NCI-H2227 (cell line): ENCODE measurements at regions not wholly inside any gene's neighbourhood (a gene's known extent, or its start where the extent isn't known, plus 50 kb on each side); places are given as distances from the start of the nearest gene placed in this dataset.
"Not testable (repeated sequence)": the region's sequence is repeated elsewhere in the genome, so short reads cannot be mapped to it uniquely, and the experiment has no call there.

Experiments used
- DNase-seq: peaks from one replicate; lab custom pipeline; 2025; ENCODE audit not compliant: unreplicated experiment; lab: John Stamatoyannopoulos, UW

DNA sequence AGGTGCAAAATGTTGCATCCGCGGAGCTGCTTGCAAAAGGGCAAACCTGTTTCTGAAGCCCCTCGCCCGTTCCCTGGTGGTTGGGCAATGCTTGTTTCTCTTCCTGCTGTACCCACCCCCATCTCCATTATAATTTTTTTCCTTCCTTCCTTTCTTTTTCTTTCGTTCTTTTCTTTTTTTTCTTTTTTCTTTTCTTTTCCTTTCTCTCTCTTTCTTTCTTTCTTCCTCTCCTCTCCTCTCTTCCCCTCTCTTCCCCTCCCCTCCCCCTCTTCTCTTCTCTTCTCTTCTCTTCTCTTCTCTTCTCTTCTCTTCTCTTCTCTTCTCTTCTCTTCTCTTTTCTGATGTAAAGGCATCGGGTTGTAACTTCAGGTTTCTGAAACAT is 278.2 kb downstream of the GATA3 start:
- DNase-seq: no peak

DNA sequence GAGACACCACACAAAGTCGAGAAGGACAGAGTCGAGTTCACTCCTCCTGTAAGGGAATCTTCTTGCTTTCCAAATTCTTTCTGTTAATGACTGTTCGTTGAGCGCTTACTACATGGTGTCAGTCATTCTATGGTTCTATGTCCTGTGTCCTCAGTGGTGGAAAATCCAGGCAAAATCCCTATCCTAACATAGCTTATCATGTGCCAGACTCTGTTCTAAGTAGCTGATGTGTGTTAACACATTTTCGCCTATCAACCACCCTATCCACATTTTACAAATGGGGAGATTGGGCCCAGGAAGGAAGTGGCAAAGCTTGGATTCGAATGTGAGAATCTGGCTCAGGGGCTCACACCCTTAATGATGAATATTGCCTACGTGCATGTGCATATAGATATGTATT is 280.1 kb downstream of the GATA3 start:
- DNase-seq: no peak

DNA sequence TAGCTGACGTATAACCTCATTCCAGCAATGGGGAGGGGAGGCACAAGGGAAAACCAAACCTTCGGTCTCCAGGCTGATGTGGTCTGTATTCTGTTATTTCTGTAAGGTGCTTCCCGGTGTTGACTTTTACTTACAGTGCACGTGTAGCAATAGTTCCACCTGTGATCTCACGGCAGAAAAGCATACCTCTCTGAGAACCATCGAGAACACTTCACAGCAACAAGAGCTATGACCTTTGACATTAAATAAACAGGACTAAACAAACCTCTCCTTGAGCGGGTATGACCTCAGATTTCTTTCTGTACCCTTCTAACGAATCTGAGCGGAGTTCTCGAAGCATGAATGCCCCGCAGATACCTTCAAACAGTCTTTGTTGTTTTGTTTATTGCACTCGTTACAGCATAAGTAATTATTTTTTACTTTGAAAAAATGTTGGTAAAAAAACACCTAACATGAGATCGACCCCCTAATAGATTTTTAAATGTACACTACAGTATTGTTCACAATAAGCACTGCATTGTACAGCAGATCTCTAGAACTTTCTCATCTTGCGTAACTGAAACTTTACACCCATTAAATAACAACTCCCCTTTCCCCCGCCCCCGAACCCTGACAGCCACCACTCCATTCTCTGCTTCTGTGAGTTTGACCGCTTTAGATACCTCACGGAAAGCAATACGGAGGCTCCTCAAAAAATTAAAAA is 282.3 kb downstream of the GATA3 start:
- DNase-seq: no peak

DNA sequence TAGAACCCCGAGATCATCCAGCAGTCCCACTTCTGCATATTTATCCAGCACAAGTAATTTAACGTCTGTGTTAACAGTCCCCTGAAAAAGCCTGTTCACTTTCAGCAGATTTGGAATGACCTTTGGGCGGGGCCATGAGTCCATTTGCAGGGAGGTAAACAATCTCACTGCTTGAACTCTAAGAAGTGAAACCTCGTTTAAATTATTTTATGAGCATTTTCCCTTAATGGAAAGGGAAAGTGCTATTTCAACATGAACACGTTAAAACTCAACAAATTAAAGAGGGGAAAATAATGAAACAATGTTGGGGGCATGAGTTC is 282.8 kb downstream of the GATA3 start:
- no peak for DNase-seq

DNA sequence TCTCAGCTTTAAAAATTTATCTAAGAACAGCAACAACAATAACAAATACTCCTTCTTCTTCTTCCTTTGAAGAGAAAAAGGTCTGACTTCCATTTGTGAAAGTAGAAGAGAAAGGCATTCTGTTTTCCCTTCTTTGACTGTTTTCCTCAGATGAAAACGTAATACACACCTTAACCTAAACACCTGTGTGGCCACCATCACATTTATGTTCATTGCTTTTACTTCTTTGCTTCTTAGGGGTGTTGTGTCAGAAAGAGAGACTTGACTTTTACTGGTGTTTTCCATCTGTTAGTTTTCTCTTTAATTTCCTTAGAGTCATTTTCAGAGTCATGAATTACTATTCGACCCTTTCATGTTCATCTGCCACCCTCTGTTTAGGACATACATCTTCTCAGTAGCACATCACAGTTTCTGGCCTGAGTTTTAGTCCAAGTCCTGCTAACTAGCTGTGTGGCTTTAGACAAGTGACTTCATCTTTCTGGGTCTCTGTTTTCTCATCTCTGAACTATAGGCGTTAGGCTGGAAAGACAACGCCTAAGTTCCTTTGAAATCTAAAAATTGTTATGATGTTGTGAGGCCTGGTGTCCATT is 283.8 kb downstream of the GATA3 start:
- no peak for DNase-seq

DNA sequence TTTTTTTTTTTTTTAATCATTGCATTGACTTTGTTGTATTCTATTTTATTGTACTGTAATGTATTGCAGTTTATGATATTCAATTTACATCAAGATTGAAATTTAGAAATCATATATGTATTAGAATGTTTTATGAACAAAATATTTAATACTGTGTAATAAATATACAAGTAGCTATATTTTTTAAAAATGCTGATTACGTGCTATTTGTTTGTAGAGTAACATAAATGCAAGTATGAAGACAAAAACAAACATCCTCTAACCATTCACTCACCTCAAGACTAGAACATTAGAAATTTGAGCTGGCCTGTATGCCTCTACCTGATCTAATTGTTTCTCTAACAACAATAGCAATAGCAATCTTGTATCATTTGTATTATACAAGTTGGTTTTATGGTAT is 290.3 kb downstream of the GATA3 start:
- no peak for DNase-seq

DNA sequence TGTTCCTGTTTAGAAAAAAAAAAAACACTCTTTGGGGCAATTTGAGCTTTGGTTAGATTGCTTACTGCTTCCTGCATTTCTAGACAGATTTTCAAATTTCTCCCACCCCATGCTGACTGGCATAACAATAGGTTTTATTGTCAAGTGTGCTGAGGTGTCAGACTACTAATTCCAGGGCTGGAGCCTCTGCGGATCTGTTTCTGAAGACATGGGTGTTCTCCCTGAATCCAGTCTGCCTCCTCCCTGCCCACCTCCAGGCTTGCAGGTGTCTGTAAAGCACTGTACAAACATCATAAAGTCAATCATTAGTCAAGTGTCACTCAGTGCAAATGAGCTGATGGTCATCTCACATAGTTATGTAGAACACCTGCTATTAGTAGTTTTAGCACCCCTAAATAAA is 292.4 kb downstream of the GATA3 start:
- DNase-seq: no peak

DNA sequence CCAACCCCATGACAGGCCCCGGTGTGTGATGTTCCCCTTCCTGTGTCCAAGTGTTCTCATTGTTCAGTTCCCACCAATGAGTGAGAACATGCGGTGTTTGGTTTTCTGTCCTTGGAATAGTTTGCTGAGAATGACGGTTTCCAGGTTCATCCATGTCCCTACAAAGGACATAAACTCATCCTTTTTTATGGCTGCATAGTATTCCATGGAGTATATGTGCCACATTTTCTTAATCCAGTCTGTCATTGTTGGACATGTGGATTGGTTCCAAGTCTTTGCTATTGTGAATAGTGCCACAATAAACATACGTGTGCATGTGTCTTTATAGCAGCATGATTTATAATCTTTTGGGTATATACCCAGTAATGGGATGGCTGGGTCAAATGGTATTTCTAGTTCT is 293.1 kb downstream of the GATA3 start:
- DNase-seq: not testable (repeated sequence)

DNA sequence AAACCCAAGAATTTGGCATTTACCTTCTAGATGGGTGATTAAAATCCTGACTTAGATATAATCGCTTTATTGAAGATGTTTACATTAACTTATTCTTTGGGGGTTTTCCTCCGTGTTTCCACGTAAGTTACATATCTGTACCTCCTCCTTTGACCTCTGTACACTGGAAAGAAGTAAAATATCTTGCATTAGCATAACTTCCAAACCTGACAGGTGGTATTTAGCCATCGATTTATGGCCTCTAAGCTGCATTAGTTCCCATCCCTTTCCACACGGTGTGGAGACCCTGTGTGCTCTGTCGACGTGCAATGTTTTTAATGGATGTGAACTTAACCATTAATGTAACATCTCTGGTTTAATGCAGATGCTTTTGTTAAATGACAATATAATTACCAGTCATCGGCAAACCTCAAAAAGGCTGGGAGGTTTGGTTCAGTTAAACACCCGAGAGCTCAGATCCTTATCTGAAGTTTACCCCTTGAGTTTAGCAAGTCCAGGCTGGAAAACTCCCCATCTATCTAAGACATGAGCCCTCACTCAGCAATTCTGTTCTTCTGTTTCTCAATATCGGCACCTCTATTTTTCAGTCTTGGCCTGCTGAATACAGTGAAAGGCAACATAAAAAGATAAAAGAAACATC is 295.2 kb downstream of the GATA3 start:
- no peak for DNase-seq

DNA sequence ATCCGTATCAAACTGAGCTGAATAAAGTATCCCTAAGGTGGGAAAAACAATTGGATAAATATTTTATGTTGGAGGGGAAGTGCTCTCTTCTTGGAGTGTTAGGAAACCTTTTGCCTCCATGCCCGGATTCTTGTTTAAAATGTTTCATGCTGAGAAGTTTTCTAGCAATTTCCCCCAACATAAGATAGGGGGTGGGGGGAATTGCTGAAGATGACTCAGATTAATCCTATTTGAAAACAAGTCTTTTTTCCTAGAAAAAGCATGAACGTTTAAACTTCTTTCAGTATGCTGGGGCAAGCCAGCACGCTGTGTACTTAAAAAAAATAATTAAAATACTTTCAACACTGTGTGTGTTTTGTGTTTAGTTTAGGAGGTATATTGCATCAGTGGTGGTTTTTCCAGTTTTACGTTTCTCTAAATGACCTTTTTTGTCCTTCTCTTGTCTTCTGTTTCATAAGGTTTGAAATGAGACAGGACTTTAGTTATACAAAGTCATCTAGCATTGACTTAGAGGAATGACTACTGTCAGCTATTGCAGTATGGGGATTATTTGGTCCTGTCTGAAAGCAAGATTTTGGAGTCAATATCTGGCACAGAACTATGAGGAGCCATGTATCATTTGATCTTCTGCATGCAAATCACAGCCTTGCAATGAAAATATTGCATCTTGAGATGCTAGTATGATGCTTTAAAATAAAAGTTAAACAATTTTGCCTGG is 295.9 kb downstream of the GATA3 start:
- no peak for DNase-seq

DNA sequence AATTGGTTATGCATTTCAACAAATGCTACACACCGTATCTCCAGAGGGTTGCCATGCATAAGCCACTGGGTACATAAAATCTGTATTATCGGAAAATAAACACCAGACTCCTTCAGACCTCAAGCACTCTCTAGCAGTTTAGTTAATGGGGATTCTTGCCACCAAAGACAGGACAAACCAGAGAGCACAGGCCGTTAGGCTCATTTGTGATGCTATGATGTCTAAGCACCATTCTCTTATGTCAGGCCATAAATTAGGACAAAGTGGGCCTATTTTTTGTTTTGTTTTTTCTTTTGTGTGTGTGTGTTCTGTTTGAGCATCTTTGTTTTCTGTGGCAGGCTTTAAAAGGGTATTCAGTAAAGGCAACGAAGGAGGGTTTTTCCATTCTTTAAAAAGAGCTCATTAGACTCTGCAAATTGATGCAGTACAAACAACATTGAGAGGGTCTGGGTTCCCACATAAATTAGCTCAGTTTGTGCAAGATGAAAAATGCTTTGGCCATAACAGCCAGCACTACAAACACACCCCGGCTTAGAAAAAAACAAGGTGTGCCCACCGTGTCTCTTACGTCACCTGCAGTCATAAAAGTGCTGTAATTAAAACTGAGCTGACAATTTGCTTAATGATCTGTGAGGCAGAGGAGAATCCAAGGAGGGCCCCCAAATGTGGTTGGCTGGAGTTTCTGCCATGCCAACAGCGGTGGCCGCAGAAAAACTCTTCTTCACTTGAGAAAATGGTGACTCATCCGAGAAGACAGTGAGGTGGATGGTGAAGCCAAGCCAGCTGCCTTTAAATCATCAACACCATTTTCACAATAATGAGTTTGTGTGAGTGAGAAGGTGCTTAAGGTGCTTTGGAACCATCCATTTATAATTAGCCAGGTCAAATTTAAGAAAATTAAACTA is 297.9 kb downstream of the GATA3 start:
- no peak for DNase-seq

DNA sequence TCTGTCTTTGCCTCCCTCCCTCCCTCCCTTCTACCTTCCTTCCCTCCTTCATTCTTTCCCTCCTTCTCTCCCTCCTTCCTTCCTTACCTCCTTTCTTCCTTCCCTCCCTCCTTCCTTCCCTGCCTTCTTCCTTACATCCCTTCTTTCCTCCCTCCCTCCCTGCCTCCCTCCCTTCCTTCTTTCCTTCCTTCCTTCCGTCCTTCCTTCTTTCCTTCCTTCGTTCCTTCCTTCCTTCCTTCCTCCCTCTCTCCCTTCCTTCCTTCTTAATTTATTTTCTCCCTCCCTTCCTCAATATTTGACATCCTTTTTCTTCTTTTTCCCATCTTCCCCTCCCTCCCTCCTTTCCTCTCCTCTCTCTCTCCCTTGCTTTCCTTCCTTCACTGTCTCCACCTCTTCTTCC is 301.8 kb downstream of the GATA3 start:
- no peak for DNase-seq

DNA sequence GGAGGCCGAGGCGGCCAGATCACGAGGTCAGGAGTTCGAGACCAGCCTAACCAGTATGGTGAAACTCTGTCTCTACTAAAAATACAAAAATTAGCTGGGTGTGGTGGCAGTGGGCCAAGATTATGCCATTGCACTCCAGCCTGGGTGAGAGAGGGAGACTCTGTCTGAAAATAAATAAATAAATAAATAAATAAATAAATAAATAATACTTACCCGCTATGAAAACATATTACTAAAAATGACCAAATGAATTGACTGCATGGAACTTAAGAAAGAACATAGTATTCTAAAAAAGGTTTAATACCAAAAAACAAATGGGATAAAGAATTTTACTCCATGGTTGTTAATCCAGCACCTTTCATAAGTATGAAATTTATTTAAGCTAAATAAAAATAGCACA is 305.0 kb downstream of the GATA3 start:
- no peak for DNase-seq

DNA sequence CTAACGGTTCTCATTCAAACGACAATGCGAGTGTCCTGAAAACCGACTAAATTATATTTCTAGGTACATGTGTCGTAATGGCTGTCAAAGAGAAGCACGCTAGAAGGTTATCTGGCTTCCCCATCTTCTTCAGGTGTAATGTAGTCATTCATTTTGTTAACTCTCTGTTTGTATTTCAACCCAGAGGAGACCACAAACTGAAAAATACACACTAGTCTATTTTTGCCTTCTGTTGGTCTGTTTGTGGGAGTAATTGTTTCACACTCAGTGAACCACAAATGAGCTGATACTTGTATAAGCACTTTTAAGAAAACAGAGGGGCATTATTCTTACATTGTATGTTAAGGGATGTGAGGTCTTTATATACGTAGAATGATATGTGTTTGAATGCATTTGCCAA is 305.9 kb downstream of the GATA3 start:
- no peak for DNase-seq

DNA sequence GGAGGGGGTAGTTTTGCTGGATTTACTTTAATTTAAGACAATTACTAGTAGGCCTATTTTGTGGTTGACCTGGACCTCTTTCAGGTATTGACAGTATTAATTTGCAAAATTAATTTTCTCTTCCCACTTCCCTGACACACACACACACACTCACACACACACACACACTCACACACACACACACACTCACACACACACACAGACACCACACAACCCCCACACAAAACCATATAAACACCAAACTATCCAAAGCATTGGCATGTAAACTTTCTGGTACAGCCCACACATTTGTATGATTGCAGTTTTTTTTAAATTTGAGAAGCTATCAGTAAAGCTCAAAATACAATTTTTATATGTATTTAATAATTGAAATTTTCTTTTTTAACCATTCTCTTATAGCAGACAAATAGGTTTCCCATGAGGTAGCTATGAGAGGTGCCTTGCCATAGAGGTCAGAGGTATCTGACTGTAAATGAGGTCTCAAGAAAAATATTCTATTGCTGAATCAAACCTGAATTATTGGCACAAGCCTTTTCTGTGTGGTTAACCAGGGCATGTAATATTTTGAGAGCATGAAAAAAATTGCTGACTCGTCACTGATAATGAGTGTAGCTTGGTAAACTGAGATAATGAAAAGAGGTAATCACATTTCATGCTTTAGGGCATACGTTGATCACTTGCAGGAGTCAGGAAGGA is 306.5 kb downstream of the GATA3 start:
- no peak for DNase-seq

DNA sequence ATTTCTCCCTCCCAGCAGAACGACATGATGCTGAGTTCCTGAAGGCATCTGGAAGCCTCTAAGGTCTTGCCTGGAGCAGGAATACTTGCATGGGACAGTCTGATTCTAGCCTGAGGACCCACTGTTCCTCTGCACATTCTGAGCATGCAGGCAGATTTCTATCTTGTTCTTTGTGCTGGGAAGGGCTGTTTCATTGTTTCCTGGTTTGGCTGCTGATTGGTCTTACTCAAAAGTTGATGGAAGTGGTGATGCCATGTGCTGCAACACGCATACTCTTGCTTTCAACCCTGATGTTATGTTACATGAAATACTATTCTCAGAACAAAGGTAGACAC is 307.0 kb downstream of the GATA3 start:
- no peak for DNase-seq

DNA sequence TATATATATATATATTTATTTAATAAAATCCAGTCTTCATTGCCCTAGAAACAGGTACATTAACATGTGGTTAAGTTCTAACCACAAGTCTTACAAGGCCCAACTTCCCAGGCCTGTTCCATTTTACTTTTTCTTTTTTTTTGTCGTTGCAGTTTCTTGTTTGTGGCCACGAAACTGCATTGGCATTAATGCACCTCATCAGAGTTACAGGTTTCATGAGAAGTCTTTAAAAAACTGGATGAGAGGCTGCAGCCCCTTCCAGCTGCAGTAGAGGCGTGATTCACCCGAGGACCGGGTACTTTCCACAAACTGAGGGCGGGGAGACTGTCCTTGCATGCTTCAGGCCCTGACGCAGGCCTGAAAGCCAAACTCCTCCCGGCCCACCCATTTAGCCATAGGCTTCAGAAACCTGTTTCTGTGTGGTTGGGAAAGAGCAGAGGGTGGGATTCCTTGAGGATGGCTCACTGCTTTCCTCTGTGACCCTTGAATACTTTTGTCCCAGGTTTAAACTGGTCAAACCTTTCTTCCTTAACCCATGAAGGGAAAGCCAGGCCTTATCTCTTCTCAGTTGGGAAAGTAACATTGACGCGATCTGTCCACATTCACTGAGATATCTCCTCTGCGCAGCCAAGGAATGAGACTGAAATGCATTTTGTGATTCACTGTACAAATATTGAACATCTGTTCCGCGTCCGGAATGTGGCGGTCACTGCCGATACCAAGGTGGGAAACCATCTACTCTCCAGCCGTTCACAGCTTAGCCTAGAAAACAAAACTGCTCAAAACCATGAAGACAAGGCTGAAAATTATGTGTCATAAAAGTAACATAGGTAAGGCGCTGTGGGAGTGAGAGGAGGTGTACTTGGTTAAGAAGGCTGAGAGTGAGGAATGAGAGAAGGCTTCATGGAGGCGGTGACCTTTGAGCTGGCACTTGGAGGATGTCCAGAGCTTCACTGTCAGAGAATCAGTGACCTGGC is 311.7 kb downstream of the GATA3 start:
- no peak for DNase-seq

DNA sequence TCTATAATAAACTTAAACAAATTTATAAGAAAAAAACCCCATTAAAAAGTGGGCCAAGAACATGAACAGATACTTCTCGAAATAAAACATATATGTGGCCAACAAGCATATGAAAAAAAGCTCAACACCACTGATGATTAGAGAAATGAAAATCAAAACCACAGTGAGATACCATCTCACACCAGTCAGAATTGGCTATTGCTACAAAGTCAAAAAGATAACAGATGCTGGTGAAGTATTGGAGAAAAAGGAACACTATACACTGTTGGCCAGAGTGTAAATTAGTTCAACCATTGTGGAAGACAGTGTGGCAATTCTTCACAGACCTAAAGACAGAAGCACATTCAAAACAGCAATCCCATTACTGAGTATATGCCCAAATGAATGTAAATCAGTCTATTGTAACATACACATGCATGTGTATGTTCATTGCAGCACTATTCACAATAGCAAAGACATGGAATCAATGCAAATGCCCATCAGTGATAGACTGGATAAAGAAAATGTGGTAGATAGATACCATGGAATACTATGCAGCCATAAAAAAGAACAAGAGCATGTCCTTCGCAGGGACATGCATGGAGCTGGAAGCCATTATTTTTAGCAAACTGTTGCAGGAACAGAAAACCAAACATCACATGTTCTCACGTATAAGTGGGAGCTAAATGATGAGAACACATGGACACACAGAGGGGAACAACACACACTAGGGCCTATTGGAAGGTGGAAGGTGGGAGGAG is 313.4 kb downstream of the GATA3 start:
- DNase-seq: not testable (repeated sequence)

DNA sequence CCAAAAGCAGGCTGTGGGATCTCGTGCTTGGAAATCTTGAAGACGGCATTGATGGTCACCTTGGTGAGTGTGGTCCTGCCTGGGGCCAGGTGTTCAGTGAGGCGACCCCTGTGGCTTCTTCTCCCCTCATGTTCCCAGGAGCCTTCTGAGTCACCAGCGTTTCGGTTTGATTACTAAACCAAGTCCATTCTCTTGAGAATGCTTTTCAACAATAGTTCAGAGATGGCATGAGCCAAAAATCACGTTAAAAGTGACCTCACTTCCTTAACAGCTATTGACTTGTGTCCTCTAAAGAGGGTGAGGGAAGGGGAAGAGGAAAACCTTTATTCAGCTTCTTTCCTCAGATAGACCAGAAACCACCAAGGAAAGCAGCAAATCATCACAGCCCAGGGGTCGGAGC is 315.2 kb downstream of the GATA3 start:
- DNase-seq: no peak
